Kidney (tissue), 13 donors: ENCODE measurements at regions not wholly inside any gene's neighbourhood (a gene's known extent, or its start where the extent isn't known, plus 50 kb on each side); places are given as distances from the start of the nearest gene placed in this dataset.

ENCODE experiments used
- DNase-seq, 5 donors: peaks; one replicate each; pipeline ENCODE4 v3.0.0-alpha.2; 2013 to 2020
- FAIRE-seq: peaks from 2 replicates; lab custom pipeline; 2012; peaks lifted over from hg19 to GRCh38; lab: Jason Lieb, UNC
- H3K27ac ChIP-seq, 2 donors: one replicate each; pipeline ENCODE4 v1.7.0; 2013; ENCODE audit warnings: low read depth in 2 of 2, low read length in 2 of 2, inconsistent platforms in 1 of 2
- H3K27me3 ChIP-seq: one replicate; pipeline ENCODE4 v1.7.1; 2013; ENCODE audit warnings: low read length, inconsistent platforms; ENCODE audit not compliant: control insufficient read depth, insufficient read depth
- H3K36me3 ChIP-seq, 3 donors: one replicate each; pipeline versions ENCODE4 v1.7.0 to v1.7.1; 2013; ENCODE audit warnings: low read length in 3 of 3, control low read depth in 1 of 3, inconsistent platforms in 1 of 3; ENCODE audit not compliant: insufficient read depth in 3 of 3, control insufficient read depth in 2 of 3
- H3K4me1 ChIP-seq, 3 donors: one replicate each; pipeline versions ENCODE4 v1.7.0 to v1.7.1; 2013; ENCODE audit warnings: low read length in 3 of 3, inconsistent platforms in 1 of 3, low read depth in 1 of 3; ENCODE audit not compliant: control insufficient read depth in 2 of 3, insufficient read depth in 2 of 3
- H3K4me3 ChIP-seq, 3 donors: one replicate each; pipeline versions ENCODE4 v1.7.0 to v1.8.1; 2013; ENCODE audit warnings: low read length in 3 of 3, control low read depth in 1 of 3, inconsistent platforms in 1 of 3
- H3K9ac ChIP-seq, 3 donors: one replicate each; pipeline versions ENCODE4 v1.7.0 to v1.7.1; 2013; ENCODE audit warnings: low read length in 3 of 3, control low read depth in 1 of 3, inconsistent platforms in 1 of 3
- H3K9me3 ChIP-seq, 3 donors: one replicate each; pipeline versions ENCODE4 v1.7.0 to v1.7.1; 2013; ENCODE audit warnings: low read length in 3 of 3, control low read depth in 1 of 3, inconsistent platforms in 1 of 3; ENCODE audit not compliant: control insufficient read depth in 2 of 3, insufficient read depth in 1 of 3
- CTCF ChIP-seq: IDR thresholded peaks from 3 replicates; pipeline ENCODE4 v1.5.1; 2012; ENCODE audit warnings: mild to moderate bottlenecking, moderate library complexity, borderline replicate concordance; ENCODE audit not compliant: insufficient read depth; ENCODE audit errors: extremely low read depth
- intact Hi-C: fragments of 100-400 bp; cut with DNase I; formaldehyde crosslinking; loops from one replicate; pipeline ENCODE4 v1.11.1; 2022
- donor health status: control.
- donor health status: control.
- donor health status: control.
- donor health status: control.
- donor health status: control.
- donor health status: DM: yes; HTN: yes; CAD: no.
- donor health status: Normal renal cell carcinoma (clear cell type).

- TF ChIP-seq CTCF: no peak
- Histone ChIP-seq H3K9me3 (no peaks in the 10 kb centered on the region), H3K36me3 (no peaks in the 10 kb centered on the region), H3K4me3 (no peak overlapping the region), H3K27me3 (no peaks in the 10 kb centered on the region), H3K9ac (no peak overlapping the region), H3K4me1 (no peaks in the 10 kb centered on the region), H3K27ac (no peak overlapping the region)
- intact Hi-C loops: no loop called here
- FAIRE-seq (no peak), DNase-seq (no peak)
Observed at GRCh38 chr6:40930045-40930444, 109.0 kb downstream of the UNC5CL start.

- Histone ChIP-seq H3K9ac (no peak overlapping the region), H3K36me3 (no peaks in the 10 kb centered on the region), H3K27ac (no peak overlapping the region), H3K9me3 (no peaks in the 10 kb centered on the region), H3K4me1 (no peaks in the 10 kb centered on the region), H3K27me3 (no peaks in the 10 kb centered on the region), H3K4me3 (no peak overlapping the region)
- intact Hi-C loops: no loop called here
- FAIRE-seq (no peak), DNase-seq (no peak)
- no peak for TF ChIP-seq CTCF
Observed at GRCh38 chr6:40929176-40929575, 109.8 kb downstream of the UNC5CL start.

GRCh38 chr6:40928763-40929162 lies 110.3 kb downstream of the UNC5CL start:
- no peaks in the 10 kb centered on the region for H3K9me3 ChIP-seq
- no peaks in the 10 kb centered on the region for H3K27me3 ChIP-seq
- no peak overlapping the region for H3K4me3 ChIP-seq
- no peak for TF ChIP-seq CTCF
- no peaks in the 10 kb centered on the region for H3K4me1 ChIP-seq
- intact Hi-C loops: no loop called here
- H3K27ac ChIP-seq: no peak overlapping the region
- no peaks in the 10 kb centered on the region for H3K36me3 ChIP-seq
- no peak overlapping the region for H3K9ac ChIP-seq
- FAIRE-seq (no peak), DNase-seq (no peak)

GRCh38 chr6:40928307-40928706 lies 110.7 kb downstream of the UNC5CL start:
- no peak for FAIRE-seq
- no peak for DNase-seq
- TF ChIP-seq CTCF: no peak
- no peak overlapping the region for H3K9ac ChIP-seq
- no peaks in the 10 kb centered on the region for H3K4me1 ChIP-seq
- intact Hi-C loops: no loop called here
- H3K27me3 ChIP-seq: no peaks in the 10 kb centered on the region
- no peaks in the 10 kb centered on the region for H3K36me3 ChIP-seq
- H3K9me3 ChIP-seq: no peaks in the 10 kb centered on the region
- H3K4me3 ChIP-seq: no peak overlapping the region
- no peak overlapping the region for H3K27ac ChIP-seq
